ENCODE measurements at regions not wholly inside any gene's neighbourhood (a gene's known extent, or its start where the extent isn't known, plus 50 kb on each side); places are given as distances from the start of the nearest gene placed in this dataset.

DNA sequence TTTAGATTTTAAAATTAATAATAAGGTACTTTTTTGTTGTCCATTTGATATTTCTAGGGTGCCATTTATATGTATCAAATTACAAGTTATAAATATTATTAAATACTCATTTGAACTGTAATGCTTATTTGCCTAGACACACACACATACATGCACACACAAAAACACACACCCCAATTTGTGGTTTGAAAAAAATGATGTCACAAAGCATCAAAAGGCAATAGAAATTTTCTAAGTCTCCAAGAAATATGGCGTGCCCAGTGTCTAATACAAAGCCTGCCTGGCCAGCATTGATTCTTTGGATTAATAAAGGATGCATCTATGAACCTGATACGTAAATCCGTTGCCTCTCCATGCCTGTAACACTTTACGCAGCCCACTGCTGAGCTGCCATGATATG is 252.8 kb upstream of the BLID start:
- no peak overlapping the region for H2AFZ ChIP-seq (ENCODE audit: low read length)
- no peak overlapping the region for H3K9ac ChIP-seq (ENCODE audit: low read depth, low read length, poor library complexity, severe bottlenecking)
- no peaks in the 10 kb centered on the region for H3K36me3 ChIP-seq (ENCODE audit: insufficient read depth, low read length)
- H3K4me3 ChIP-seq (ENCODE audit: low read length, poor library complexity, severe bottlenecking), result no peak overlapping the region
- no peaks in the 10 kb centered on the region for H3K4me1 ChIP-seq (ENCODE audit: insufficient read depth, low read length, poor library complexity, severe bottlenecking)
- no peaks in the 10 kb centered on the region for H4K20me1 ChIP-seq (ENCODE audit: insufficient read depth, low read length, poor library complexity, severe bottlenecking)
- H3K9me3 ChIP-seq (ENCODE audit: insufficient read depth, low read depth, low read length), result no peaks in the 10 kb centered on the region
- no peak overlapping the region for H3K4me2 ChIP-seq (ENCODE audit: low read depth, low read length, poor library complexity, severe bottlenecking)
- H3F3A ChIP-seq (ENCODE audit: low read depth), result no peaks in the 10 kb centered on the region
- no peak for TF ChIP-seq EZH2phosphoT487 (IDR thresholded peaks at IDR 0.05; ENCODE audit: borderline replicate concordance)
- TF ChIP-seq, protein P1, sequence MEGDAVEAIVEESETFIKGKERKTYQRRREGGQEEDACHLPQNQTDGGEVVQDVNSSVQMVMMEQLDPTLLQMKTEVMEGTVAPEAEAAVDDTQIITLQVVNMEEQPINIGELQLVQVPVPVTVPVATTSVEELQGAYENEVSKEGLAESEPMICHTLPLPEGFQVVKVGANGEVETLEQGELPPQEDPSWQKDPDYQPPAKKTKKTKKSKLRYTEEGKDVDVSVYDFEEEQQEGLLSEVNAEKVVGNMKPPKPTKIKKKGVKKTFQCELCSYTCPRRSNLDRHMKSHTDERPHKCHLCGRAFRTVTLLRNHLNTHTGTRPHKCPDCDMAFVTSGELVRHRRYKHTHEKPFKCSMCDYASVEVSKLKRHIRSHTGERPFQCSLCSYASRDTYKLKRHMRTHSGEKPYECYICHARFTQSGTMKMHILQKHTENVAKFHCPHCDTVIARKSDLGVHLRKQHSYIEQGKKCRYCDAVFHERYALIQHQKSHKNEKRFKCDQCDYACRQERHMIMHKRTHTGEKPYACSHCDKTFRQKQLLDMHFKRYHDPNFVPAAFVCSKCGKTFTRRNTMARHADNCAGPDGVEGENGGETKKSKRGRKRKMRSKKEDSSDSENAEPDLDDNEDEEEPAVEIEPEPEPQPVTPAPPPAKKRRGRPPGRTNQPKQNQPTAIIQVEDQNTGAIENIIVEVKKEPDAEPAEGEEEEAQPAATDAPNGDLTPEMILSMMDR (conservative IDR thresholded peaks at IDR 0.05; ENCODE audit: low read length), result no peak
- no peaks in the 10 kb centered on the region for H3K27me3 ChIP-seq (ENCODE audit: insufficient read depth, low read length, poor library complexity, severe bottlenecking)
- H3K9me2 ChIP-seq (replicated peaks; ENCODE audit: low read depth, low read length), result no peaks in the 10 kb centered on the region
- H3K79me2 ChIP-seq (ENCODE audit: insufficient read depth, low read length), result no peaks in the 10 kb centered on the region

DNA sequence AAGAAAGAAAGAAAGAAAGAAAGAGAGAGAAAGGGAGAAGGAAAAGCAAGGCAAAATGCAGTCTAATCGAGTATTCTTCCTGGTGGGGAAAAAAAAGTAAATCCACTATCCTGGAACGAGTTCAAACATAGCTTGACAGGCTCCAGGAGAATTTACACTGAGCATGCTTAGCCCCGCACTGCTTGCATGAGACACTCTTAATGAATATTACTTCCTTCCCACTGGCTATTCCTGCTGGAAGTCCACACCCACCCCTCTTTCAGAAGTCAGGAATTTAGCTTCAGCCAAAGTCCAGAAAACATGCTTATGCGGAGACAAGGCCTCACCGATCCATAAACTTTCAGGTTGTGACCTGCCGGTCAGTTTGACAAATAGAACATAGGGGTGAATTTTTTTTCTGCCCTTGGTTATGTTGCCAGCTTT is 251.8 kb upstream of the BLID start:
- Histone ChIP-seq H3K4me3 (ENCODE audit: low read length, poor library complexity, severe bottlenecking) (no peak overlapping the region), H2AFZ (ENCODE audit: low read length) (no peak overlapping the region), H3F3A (ENCODE audit: low read depth) (no peaks in the 10 kb centered on the region), H3K27me3 (ENCODE audit: insufficient read depth, low read length, poor library complexity, severe bottlenecking) (no peaks in the 10 kb centered on the region), H3K9me3 (ENCODE audit: insufficient read depth, low read depth, low read length) (no peaks in the 10 kb centered on the region), H3K36me3 (ENCODE audit: insufficient read depth, low read length) (no peaks in the 10 kb centered on the region), H3K9ac (ENCODE audit: low read depth, low read length, poor library complexity, severe bottlenecking) (no peak overlapping the region), H4K20me1 (ENCODE audit: insufficient read depth, low read length, poor library complexity, severe bottlenecking) (no peaks in the 10 kb centered on the region), H3K4me1 (ENCODE audit: insufficient read depth, low read length, poor library complexity, severe bottlenecking) (no peaks in the 10 kb centered on the region), H3K79me2 (ENCODE audit: insufficient read depth, low read length) (no peaks in the 10 kb centered on the region), H3K4me2 (ENCODE audit: low read depth, low read length, poor library complexity, severe bottlenecking) (no peak overlapping the region), H3K9me2 (replicated peaks; ENCODE audit: low read depth, low read length) (no peaks in the 10 kb centered on the region)
- TF ChIP-seq, protein P1 (conservative IDR thresholded peaks at IDR 0.05; ENCODE audit: low read length), result no peak
- TF ChIP-seq EZH2phosphoT487 (IDR thresholded peaks at IDR 0.05; ENCODE audit: borderline replicate concordance), result no peak

DNA sequence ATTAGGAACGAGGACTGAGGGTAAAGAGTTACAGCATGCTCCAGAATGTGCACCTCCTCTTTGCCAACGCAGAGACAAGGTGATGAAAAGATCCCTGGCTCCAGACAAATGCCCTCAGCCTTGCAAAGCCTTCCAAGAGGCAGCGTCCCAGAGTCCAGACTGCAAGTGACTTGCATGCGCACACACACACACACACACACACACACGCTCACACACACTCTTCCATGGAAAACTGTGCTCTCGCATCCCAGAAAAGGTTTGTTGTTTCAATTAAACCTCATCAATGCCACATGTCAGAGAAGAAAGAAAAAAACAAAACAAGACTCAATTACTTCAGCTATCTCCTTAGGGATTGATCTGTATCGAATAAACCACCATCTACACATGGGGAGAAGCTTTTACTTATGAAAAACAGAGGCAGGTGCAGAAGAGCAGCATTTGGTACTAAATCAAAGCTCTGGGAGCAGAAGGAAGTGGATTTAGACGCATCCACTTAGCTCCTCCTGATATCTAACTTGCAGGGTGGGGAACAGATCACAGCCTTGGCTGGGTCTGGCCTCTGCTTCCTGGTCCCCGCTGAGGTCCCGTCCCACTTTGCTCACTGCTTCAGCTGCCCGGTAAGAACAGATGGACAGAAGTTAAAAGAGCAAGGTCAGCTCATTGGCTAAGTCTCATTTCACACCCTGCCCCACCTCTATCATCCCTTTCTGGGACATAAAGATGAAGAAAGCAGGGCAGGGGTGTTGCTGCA is 249.8 kb upstream of the BLID start:
- no peak overlapping the region for H2AFZ ChIP-seq (ENCODE audit: low read length)
- no peak overlapping the region for H3K4me2 ChIP-seq (ENCODE audit: low read depth, low read length, poor library complexity, severe bottlenecking)
- H3K9ac ChIP-seq (ENCODE audit: low read depth, low read length, poor library complexity, severe bottlenecking), result no peak overlapping the region
- H3K36me3 ChIP-seq (ENCODE audit: insufficient read depth, low read length), result no peaks in the 10 kb centered on the region
- no peak overlapping the region for H3K4me3 ChIP-seq (ENCODE audit: low read length, poor library complexity, severe bottlenecking)
- no peaks in the 10 kb centered on the region for H3K79me2 ChIP-seq (ENCODE audit: insufficient read depth, low read length)
- H3K9me2 ChIP-seq (replicated peaks; ENCODE audit: low read depth, low read length), result no peaks in the 10 kb centered on the region
- no peaks in the 10 kb centered on the region for H3F3A ChIP-seq (ENCODE audit: low read depth)
- H4K20me1 ChIP-seq (ENCODE audit: insufficient read depth, low read length, poor library complexity, severe bottlenecking), result no peaks in the 10 kb centered on the region
- TF ChIP-seq EZH2phosphoT487 (IDR thresholded peaks at IDR 0.05; ENCODE audit: borderline replicate concordance), result no peak
- TF ChIP-seq, protein P1 (conservative IDR thresholded peaks at IDR 0.05; ENCODE audit: low read length), result no peak
- H3K9me3 ChIP-seq (ENCODE audit: insufficient read depth, low read depth, low read length), result no peaks in the 10 kb centered on the region; the same call in 1 of the 2 replicates
- no peaks in the 10 kb centered on the region for H3K27me3 ChIP-seq (ENCODE audit: insufficient read depth, low read length, poor library complexity, severe bottlenecking)
- H3K4me1 ChIP-seq (ENCODE audit: insufficient read depth, low read length, poor library complexity, severe bottlenecking), result no peaks in the 10 kb centered on the region

Measured in Loucy (cell line).